Mammary epithelial cell (primary cell): ENCODE measurements at regions not wholly inside any gene's neighbourhood (a gene's known extent, or its start where the extent isn't known, plus 50 kb on each side); places are given as distances from the start of the nearest gene placed in this dataset.

Experiments used
- CTCF ChIP-seq, 2 donors: IDR thresholded peaks in 1 of 2; conservative IDR thresholded peaks in 1 of 2; 2 replicates each; pipeline ENCODE4 v1.5.1; 2011 to 2012; ENCODE audit warnings: inconsistent platforms in 2 of 2, low read length in 2 of 2, mild to moderate bottlenecking in 2 of 2, control low read depth in 1 of 2, low read depth in 1 of 2; ENCODE audit not compliant: insufficient read depth in 1 of 2; ENCODE audit errors: extremely low read depth in 1 of 2
- EZH2 ChIP-seq: IDR thresholded peaks from 2 replicates; pipeline ENCODE4 v1.6.1; 2012; ENCODE audit warnings: low read length, inconsistent platforms, borderline replicate concordance

- no peak for TF ChIP-seq CTCF (conservative IDR thresholded peaks at IDR 0.05 in 1 of 2, IDR thresholded peaks at IDR 0.05 in 1 of 2; ENCODE audit: extremely low read depth in 1 of 2, insufficient read depth in 1 of 2, low read depth in 1 of 2, low read length in 2 of 2)
- TF ChIP-seq EZH2, result no peak
Observed at GRCh38 chr1:4109628-4109940, 209.5 kb upstream of the C1orf174 start.
